OCI-LY7 (cell line): ENCODE measurements at regions not wholly inside any gene's neighbourhood (a gene's known extent, or its start where the extent isn't known, plus 50 kb on each side); places are given as distances from the start of the nearest gene placed in this dataset.

Experiments
- CTCF ChIP-seq: fragments of 200-600 bp; sonication (generic); conservative IDR thresholded peaks from 2 replicates; pipeline ENCODE4 v1.5.1; 2014; ENCODE audit warnings: mild to moderate bottlenecking, antibody characterized with exemption, low read length, moderate library complexity, mixed read lengths
- EZH2phosphoT487 ChIP-seq: fragments of 200-600 bp; sonication (generic); IDR thresholded peaks from 2 replicates; pipeline ENCODE4 v1.6.1; 2018; ENCODE audit warnings: low read depth, borderline replicate concordance, mild to moderate bottlenecking, mixed run types, antibody characterized with exemption, low read length, moderate library complexity, mixed read lengths

GRCh38 chr14:43022094-43022800 is 1415.6 kb downstream of the LRFN5 start:
- TF ChIP-seq CTCF, result no peak
- no peak for TF ChIP-seq EZH2phosphoT487
